Ishikawa (cell line): ENCODE measurements at regions not wholly inside any gene's neighbourhood (a gene's known extent, or its start where the extent isn't known, plus 50 kb on each side); places are given as distances from the start of the nearest gene placed in this dataset.

Experiments
- CEBPB ChIP-seq: IDR thresholded peaks from 2 replicates; pipeline ENCODE4 v1.6.1; 2012
- CREB1 ChIP-seq: IDR thresholded peaks from 2 replicates; pipeline ENCODE4 v1.6.1; 2012; ENCODE audit warnings: low read depth
- EGR1 ChIP-seq: IDR thresholded peaks from 2 replicates; pipeline ENCODE4 v1.6.1; 2012
- EP300 ChIP-seq: IDR thresholded peaks from 2 replicates; pipeline ENCODE4 v1.6.1; 2012; ENCODE audit warnings: borderline replicate concordance
- FOXM1 ChIP-seq: IDR thresholded peaks from 2 replicates; pipeline ENCODE4 v1.6.1; 2012; ENCODE audit warnings: low read depth, borderline replicate concordance
- MAX ChIP-seq: IDR thresholded peaks from 2 replicates; pipeline ENCODE4 v1.6.1; 2012
- NFIC ChIP-seq: IDR thresholded peaks from 2 replicates; pipeline ENCODE4 v1.6.1; 2012
- RAD21 ChIP-seq: IDR thresholded peaks from 2 replicates; pipeline ENCODE4 v1.6.1; 2012; ENCODE audit warnings: low read depth
- REST ChIP-seq: IDR thresholded peaks from 2 replicates; pipeline ENCODE4 v1.6.1; 2012; ENCODE audit warnings: low read depth, mild to moderate bottlenecking
- TAF1 ChIP-seq: IDR thresholded peaks from 2 replicates; pipeline ENCODE4 v1.6.1; 2012; ENCODE audit warnings: low read depth, mild to moderate bottlenecking
- TCF12 ChIP-seq: IDR thresholded peaks from 2 replicates; pipeline ENCODE4 v1.6.1; 2012; ENCODE audit warnings: low read depth
- TEAD4 ChIP-seq: IDR thresholded peaks from 2 replicates; pipeline ENCODE4 v1.6.1; 2012
- USF1 ChIP-seq: IDR thresholded peaks from 2 replicates; pipeline ENCODE4 v1.6.1; 2012
- YY1 ChIP-seq: IDR thresholded peaks from 2 replicates; pipeline ENCODE4 v1.6.1; 2012; ENCODE audit warnings: low read depth
- ZBTB7A ChIP-seq: IDR thresholded peaks from 2 replicates; pipeline ENCODE4 v1.6.1; 2012; ENCODE audit warnings: low read depth

GRCh38 chr12:47303995-47304560, 224.3 kb upstream of the AMIGO2 start:
- TF ChIP-seq MAX (no peak), RAD21 (no peak), TAF1 (no peak), EGR1 (no peak), ZBTB7A (no peak)

GRCh38 chr12:47303207-47303606, 223.4 kb upstream of the AMIGO2 start:
- TF ChIP-seq REST: no peak

- TF ChIP-seq CREB1 (no peak), TEAD4 (no peak), NFIC (no peak), CEBPB (no peak), YY1 (no peak)
Measured at GRCh38 chr12:47302111-47302671, 222.4 kb upstream of the AMIGO2 start.

GRCh38 chr12:47299586-47299985, 219.8 kb upstream of the AMIGO2 start:
- TF ChIP-seq RAD21 (no peak), TAF1 (no peak), NFIC (no peak), REST (no peak)

- TF ChIP-seq REST (no peak), TEAD4 (no peak), TCF12 (no peak), ZBTB7A (no peak), MAX (no peak), CEBPB (no peak), EP300 (no peak)
Measured at GRCh38 chr12:47297993-47298392, 218.2 kb upstream of the AMIGO2 start.

- TF ChIP-seq TEAD4: no peak
Measured at GRCh38 chr12:47296828-47297227, 217.1 kb upstream of the AMIGO2 start.

GRCh38 chr12:47293406-47293805, 213.6 kb upstream of the AMIGO2 start:
- TF ChIP-seq EGR1 (no peak), FOXM1 (no peak), CEBPB (no peak), TCF12 (no peak), YY1 (no peak), USF1 (no peak), TEAD4 (no peak), MAX (no peak), EP300 (no peak), REST (no peak), CREB1 (no peak), NFIC (no peak), RAD21 (no peak), TAF1 (no peak), ZBTB7A (no peak)
